GM12865 (cell line): ENCODE measurements at regions not wholly inside any gene's neighbourhood (a gene's known extent, or its start where the extent isn't known, plus 50 kb on each side); places are given as distances from the start of the nearest gene placed in this dataset.

ENCODE experiments used
- DNase-seq: peaks from one replicate; pipeline ENCODE4 v3.0.0; 2010; ENCODE audit warnings: low read depth
- H3K4me3 ChIP-seq: 2 replicates; pipeline ENCODE4 v1.5.1; 2011; ENCODE audit warnings: mild to moderate bottlenecking, low read depth, low read length, control low read depth
- CTCF ChIP-seq: IDR thresholded peaks from 2 replicates; pipeline ENCODE4 v1.5.1; 2011; ENCODE audit warnings: low read length, control low read depth, low read depth, inconsistent platforms; ENCODE audit not compliant: insufficient read depth; ENCODE audit errors: missing control alignments

DNA sequence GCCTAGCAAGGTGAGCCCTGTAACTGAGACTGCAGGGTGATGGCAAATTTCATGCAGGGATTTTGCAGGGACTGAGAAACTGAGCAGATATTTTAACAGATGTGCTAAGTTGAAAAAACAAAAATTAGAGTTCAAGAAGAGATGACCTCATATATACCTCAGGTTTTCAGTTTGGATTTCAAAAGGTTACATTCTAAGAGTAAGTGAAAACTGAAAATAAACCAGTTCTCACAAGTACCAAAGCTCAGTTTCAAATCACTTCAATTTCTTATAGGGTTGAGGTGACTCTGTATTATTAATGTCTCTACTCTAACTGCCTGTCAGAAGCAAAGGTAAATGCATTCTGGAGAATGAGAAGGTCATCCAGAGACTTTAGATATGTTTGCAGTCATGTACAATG lies 237.4 kb upstream of the VRK2 start:
- TF ChIP-seq CTCF: no peak
- no peak overlapping the region for H3K4me3 ChIP-seq
- DNase-seq: peak; percentile 49

DNA sequence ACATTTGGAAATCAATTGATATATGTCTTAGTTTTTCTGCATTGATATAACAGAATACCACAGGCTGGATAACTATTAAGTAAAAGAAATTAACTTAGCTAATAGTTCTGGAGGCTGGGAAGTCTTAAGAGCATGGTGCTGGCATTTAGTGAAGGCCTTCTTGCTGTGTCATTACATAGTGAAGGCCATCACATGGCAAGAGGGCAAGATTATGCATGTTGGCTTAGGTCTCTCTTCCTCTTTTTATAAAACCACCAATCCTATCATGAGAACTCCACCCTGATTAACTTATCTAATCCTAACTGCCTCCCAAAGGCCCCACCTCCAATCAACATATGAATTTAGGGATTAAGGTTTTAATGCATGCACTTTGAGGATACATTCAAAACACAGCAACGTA lies 225.5 kb upstream of the VRK2 start:
- no peak overlapping the region for H3K4me3 ChIP-seq
- DNase-seq: no peak
- no peak for TF ChIP-seq CTCF

DNA sequence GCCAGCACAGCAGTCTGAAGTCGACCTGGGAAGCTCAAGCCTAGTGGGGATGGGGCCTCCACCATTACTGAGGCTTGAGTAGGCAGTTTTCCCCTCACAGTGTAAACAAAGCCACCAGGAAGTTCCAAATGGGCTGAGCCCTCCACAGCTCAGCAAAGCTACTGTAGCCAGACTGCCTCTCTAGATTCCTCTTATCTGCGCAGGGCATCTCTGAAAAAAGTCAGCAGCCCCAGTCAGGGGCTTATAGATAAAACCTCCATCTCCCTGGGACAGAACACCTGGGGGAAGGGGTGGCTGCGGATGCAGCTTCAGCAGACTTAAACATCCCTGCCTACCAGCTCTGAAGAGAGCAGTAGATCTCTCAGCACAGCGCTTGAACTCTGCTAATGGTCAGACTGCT lies 218.4 kb upstream of the VRK2 start:
- H3K4me3 ChIP-seq: no peak overlapping the region
- DNase-seq: no peak
- no peak for TF ChIP-seq CTCF

DNA sequence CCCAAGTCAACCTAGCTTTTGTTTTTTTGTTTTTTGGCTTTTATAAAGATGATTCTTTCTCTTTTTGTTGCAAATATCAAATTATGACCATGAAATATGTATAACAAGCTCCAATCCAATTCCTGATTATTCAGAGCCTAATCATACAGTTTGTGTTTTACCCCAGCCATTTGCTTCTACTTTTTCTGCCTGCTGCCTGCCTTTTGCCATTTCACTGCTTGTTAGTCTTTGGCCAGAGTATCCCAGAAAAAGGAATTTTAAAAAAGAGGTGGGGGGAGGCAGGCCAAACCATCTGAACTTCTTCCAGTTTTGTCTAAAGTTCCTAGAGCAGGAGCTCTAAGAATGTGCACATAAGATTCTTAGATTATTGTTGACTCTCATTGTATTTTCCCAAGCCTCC lies 211.9 kb upstream of the VRK2 start:
- TF ChIP-seq CTCF: no peak
- H3K4me3 ChIP-seq: no peak overlapping the region
- no peak for DNase-seq

DNA sequence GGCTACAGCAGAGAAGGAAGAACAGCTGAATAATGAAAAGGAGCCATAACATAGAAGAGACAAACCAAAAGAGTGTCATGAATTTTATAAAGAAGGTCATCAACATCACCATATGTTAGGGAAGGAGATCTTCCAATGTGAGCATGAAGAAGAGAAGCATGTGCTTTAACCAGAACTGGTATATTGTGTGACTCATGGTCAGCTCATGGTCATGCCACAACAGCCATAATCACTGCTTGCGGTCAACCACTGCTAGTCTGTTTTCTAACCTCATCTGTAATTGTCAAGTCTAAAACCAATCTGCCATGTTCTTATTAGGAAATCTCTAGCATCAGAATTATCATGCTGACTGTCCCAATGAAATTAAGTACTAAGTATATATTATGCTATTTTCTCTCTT lies 204.1 kb upstream of the VRK2 start:
- TF ChIP-seq CTCF: no peak
- no peak overlapping the region for H3K4me3 ChIP-seq
- no peak for DNase-seq

DNA sequence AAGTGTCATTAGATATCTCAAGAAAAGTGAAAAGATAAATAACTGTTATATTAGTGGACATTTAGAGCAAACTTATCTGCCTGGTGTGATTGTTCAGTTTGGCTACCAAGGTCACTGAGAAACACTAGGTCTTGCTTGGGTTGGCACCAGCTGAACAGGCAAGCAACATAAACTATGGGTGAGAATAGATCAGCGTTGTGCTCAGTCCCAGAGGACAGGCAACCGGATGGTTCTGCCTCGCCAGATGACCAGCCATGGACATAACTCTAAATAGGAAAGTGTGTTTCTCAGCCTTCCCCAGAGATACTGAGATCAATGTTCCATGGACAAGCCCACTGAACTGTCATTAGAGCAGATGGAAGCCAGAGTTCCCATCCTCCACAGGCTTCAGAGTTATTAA lies 203.4 kb upstream of the VRK2 start:
- DNase-seq: no peak
- no peak for TF ChIP-seq CTCF
- no peak overlapping the region for H3K4me3 ChIP-seq

DNA sequence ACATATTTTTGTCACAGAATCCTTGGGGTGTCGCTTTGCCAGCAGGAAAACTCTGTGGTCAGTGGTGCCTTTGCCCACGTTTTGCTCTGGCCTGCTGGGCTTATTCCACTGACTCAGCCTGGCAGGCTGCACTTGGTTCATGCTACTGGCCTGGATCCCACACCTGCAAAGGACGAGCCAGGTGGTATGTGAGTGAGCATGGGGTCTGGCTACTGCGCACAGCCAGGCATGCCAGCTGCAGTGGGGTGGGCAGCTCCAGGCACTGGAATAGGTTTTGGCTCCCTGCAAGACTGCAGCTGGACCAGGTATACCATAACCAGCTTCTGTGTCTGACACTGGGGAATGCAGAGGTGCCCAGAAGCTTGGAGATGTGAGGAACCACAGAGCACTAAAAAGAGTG lies 197.9 kb upstream of the VRK2 start:
- H3K4me3 ChIP-seq: no peak overlapping the region
- no peak for TF ChIP-seq CTCF
- no peak for DNase-seq
